Progenitor cell of endocrine pancreas (in vitro differentiated cells): ENCODE measurements at regions not wholly inside any gene's neighbourhood (a gene's known extent, or its start where the extent isn't known, plus 50 kb on each side); places are given as distances from the start of the nearest gene placed in this dataset.

ENCODE experiments used
- DNase-seq: peaks from one replicate; pipeline ENCODE4 v3.0.0; 2021; ENCODE audit warnings: low spot score; ENCODE audit not compliant: unreplicated experiment
- H3K27ac Mint-ChIP-seq: 2 replicates; pipeline ENCODE4 v1.8.0; 2021; ENCODE audit warnings: mild to moderate bottlenecking, moderate library complexity, mixed read lengths
- H3K27me3 Mint-ChIP-seq: 2 replicates; pipeline ENCODE4 v1.8.0; 2021; ENCODE audit warnings: mixed read lengths
- H3K36me3 Mint-ChIP-seq: 2 replicates; pipeline ENCODE4 v1.8.0; 2022; ENCODE audit warnings: mixed read lengths; ENCODE audit not compliant: insufficient read depth
- H3K4me1 Mint-ChIP-seq: 2 replicates; pipeline ENCODE4 v1.8.0; 2021; ENCODE audit warnings: low read depth, mixed read lengths
- H3K4me3 Mint-ChIP-seq: 2 replicates; pipeline ENCODE4 v1.8.0; 2021; ENCODE audit warnings: low read depth, mild to moderate bottlenecking, moderate library complexity, mixed read lengths
- H3K9me3 Mint-ChIP-seq: 2 replicates; pipeline ENCODE4 v1.8.0; 2021; ENCODE audit warnings: low read depth, mixed read lengths
- TF ChIP-seq, protein P1 (sequence below): fragments of 200-600 bp; sonication (generic); IDR thresholded peaks from one replicate; pipeline ENCODE4 v1.5.0; 2021; ENCODE audit warnings: antibody characterized with exemption, mild to moderate bottlenecking; ENCODE audit not compliant: unreplicated experiment

- no peak overlapping the region for H3K4me3 Mint-ChIP-seq
- H3K36me3 Mint-ChIP-seq = no peaks in the 10 kb centered on the region
- H3K9me3 Mint-ChIP-seq = no peaks in the 10 kb centered on the region
- H3K4me1 Mint-ChIP-seq = no peaks in the 10 kb centered on the region
- H3K27ac Mint-ChIP-seq = no peak overlapping the region
- no peak for DNase-seq
- TF ChIP-seq, protein P1, sequence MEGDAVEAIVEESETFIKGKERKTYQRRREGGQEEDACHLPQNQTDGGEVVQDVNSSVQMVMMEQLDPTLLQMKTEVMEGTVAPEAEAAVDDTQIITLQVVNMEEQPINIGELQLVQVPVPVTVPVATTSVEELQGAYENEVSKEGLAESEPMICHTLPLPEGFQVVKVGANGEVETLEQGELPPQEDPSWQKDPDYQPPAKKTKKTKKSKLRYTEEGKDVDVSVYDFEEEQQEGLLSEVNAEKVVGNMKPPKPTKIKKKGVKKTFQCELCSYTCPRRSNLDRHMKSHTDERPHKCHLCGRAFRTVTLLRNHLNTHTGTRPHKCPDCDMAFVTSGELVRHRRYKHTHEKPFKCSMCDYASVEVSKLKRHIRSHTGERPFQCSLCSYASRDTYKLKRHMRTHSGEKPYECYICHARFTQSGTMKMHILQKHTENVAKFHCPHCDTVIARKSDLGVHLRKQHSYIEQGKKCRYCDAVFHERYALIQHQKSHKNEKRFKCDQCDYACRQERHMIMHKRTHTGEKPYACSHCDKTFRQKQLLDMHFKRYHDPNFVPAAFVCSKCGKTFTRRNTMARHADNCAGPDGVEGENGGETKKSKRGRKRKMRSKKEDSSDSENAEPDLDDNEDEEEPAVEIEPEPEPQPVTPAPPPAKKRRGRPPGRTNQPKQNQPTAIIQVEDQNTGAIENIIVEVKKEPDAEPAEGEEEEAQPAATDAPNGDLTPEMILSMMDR = no peak
- peaks cover 4% of the 10 kb centered on the region for H3K27me3 Mint-ChIP-seq
Observed at GRCh38 chr10:83943049-83943448, 196.3 kb upstream of the GHITM start.

DNA sequence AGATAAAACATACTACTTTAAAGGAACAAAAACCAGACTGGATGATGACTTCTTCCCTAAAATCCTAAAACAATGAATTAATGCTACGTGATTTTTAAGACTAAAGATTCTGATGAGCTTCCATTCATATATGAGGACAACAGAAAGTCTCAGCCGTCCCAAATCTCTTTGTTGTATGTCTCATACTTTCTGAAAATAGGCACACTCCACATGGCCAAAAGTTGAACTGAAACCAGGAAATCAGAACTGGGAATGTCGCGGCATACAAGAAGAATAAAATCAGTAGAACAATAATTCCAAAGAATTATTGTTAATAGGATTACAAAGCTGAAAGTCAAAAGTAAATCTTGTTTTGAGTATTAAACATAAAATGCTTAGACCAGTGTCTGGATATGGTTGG is 195.4 kb upstream of the GHITM start:
- Mint-ChIP-seq H3K4me3 (no peak overlapping the region), H3K36me3 (no peaks in the 10 kb centered on the region), H3K27ac (no peak overlapping the region), H3K9me3 (no peaks in the 10 kb centered on the region), H3K4me1 (no peaks in the 10 kb centered on the region), H3K27me3 (peaks cover 4% of the 10 kb centered on the region)
- no peak for DNase-seq
- TF ChIP-seq, protein P1 = no peak

- no peak overlapping the region for H3K4me3 Mint-ChIP-seq
- no peak overlapping the region for H3K27ac Mint-ChIP-seq
- H3K27me3 Mint-ChIP-seq = peaks cover 4% of the 10 kb centered on the region
- no peaks in the 10 kb centered on the region for H3K36me3 Mint-ChIP-seq
- TF ChIP-seq, protein P1 = no peak
- no peak for DNase-seq
- H3K4me1 Mint-ChIP-seq = no peaks in the 10 kb centered on the region
- H3K9me3 Mint-ChIP-seq = no peaks in the 10 kb centered on the region
Observed at GRCh38 chr10:83945982-83946718, 193.2 kb upstream of the GHITM start.

DNA sequence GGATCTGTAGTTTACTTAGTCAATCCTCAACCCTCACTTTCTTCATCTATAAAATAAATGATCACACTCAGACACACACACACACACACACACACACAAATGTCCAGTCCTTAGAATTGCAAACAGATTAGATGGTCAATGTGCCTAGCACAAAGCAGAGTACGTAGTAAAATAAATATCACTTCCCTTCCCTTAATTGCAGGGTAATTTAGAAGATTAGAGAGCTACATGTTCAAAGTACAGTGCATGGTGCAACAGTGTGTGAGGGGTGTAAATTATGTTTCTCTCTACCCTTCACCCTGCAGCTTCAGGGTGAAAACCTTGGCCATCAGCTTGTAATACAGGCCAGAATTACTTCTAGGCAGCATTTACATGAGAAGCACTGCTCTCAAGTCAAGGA is 187.0 kb upstream of the GHITM start:
- no peaks in the 10 kb centered on the region for H3K36me3 Mint-ChIP-seq
- H3K9me3 Mint-ChIP-seq = no peaks in the 10 kb centered on the region
- H3K4me1 Mint-ChIP-seq = peaks cover 2% of the 10 kb centered on the region
- H3K27me3 Mint-ChIP-seq = peaks cover 10% of the 10 kb centered on the region
- H3K27ac Mint-ChIP-seq = no peak overlapping the region
- DNase-seq = no peak
- TF ChIP-seq, protein P1 = no peak
- H3K4me3 Mint-ChIP-seq = no peak overlapping the region

DNA sequence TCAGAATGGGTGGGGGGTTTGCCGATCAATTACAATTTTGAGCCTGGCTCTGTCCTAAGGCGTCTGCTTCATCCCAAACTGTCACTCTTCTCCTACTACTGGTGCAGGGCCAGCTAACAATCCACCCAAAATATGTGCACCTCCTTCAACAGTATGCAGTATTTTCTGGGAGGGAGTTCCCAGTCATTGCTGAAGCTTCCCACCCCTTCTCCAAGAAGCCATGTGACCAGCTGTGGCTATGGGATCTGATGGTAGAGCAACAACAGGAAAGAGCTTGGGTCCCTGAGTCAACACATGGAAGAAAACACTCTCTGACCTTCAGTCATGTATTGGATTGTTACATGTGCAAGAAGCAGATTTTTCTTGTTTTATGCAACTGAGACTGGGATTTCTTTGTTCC is 185.7 kb upstream of the GHITM start:
- H3K36me3 Mint-ChIP-seq = no peaks in the 10 kb centered on the region
- no peak for DNase-seq
- H3K9me3 Mint-ChIP-seq = no peaks in the 10 kb centered on the region
- no peak overlapping the region for H3K27ac Mint-ChIP-seq
- peaks cover 3% of the 10 kb centered on the region for H3K4me1 Mint-ChIP-seq
- no peak overlapping the region for H3K4me3 Mint-ChIP-seq
- TF ChIP-seq, protein P1 = no peak
- H3K27me3 Mint-ChIP-seq = peaks cover 10% of the 10 kb centered on the region
